Panc1 (cell line): ENCODE measurements at regions not wholly inside any gene's neighbourhood (a gene's known extent, or its start where the extent isn't known, plus 50 kb on each side); places are given as distances from the start of the nearest gene placed in this dataset.

Experiments used
- REST ChIP-seq, 2 experiments: IDR thresholded peaks; 2 replicates each; pipeline ENCODE4 v1.6.1; 2011 to 2012; ENCODE audit warnings: low read depth in 2 of 2, control low read depth in 1 of 2, low read length in 1 of 2, mild to moderate bottlenecking in 1 of 2, moderate library complexity in 1 of 2; ENCODE audit not compliant: insufficient read depth in 1 of 2
- TCF7L2 ChIP-seq: IDR thresholded peaks from 2 replicates; pipeline ENCODE4 v1.6.1; 2011; ENCODE audit warnings: mild to moderate bottlenecking, low read depth, low read length, inconsistent platforms
- TF ChIP-seq, protein P1 (sequence below): fragments of 450-650 bp; IDR thresholded peaks from 2 replicates; pipeline ENCODE4 v1.5.1; 2017; ENCODE audit warnings: mild to moderate bottlenecking

- TF ChIP-seq, protein P1, sequence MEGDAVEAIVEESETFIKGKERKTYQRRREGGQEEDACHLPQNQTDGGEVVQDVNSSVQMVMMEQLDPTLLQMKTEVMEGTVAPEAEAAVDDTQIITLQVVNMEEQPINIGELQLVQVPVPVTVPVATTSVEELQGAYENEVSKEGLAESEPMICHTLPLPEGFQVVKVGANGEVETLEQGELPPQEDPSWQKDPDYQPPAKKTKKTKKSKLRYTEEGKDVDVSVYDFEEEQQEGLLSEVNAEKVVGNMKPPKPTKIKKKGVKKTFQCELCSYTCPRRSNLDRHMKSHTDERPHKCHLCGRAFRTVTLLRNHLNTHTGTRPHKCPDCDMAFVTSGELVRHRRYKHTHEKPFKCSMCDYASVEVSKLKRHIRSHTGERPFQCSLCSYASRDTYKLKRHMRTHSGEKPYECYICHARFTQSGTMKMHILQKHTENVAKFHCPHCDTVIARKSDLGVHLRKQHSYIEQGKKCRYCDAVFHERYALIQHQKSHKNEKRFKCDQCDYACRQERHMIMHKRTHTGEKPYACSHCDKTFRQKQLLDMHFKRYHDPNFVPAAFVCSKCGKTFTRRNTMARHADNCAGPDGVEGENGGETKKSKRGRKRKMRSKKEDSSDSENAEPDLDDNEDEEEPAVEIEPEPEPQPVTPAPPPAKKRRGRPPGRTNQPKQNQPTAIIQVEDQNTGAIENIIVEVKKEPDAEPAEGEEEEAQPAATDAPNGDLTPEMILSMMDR, result no peak
- TF ChIP-seq REST (IDR thresholded peaks at IDR 0.05; ENCODE audit: insufficient read depth in 1 of 2, low read depth in 2 of 2, low read length in 1 of 2), result no peak
- TF ChIP-seq TCF7L2, result no peak
These were observed 118.6 kb upstream of the NEIL3 start for GRCh38 chr4:177190995-177191580.
